ENCODE measurements at regions not wholly inside any gene's neighbourhood (a gene's known extent, or its start where the extent isn't known, plus 50 kb on each side); places are given as distances from the start of the nearest gene placed in this dataset.
"Not testable (repeated sequence)": the region's sequence is repeated elsewhere in the genome, so short reads cannot be mapped to it uniquely, and the experiment has no call there.

DNA sequence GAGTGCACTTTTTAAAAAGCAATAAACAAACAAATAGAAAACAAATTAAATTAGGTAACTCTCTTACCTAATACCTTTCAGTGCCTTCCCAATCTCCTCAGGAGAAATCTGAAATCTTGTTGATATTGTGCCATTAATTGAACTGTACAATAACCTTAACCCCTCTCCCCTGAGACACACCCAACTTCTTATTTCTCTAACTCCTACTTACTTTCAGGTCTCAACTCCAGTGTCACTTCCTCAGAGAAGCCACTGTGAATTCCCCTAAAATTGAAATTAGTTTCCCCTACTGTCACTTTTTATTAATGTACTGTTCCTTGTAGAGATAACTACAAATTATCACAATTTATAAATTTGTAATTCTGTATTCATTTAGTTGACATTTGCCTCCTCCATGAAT lies 295.3 kb upstream of the TNC start:
- no peak for FAIRE-seq

- FAIRE-seq, result no peak
Observed at GRCh38 chr9:115413766-115414382, 295.9 kb upstream of the TNC start.

DNA sequence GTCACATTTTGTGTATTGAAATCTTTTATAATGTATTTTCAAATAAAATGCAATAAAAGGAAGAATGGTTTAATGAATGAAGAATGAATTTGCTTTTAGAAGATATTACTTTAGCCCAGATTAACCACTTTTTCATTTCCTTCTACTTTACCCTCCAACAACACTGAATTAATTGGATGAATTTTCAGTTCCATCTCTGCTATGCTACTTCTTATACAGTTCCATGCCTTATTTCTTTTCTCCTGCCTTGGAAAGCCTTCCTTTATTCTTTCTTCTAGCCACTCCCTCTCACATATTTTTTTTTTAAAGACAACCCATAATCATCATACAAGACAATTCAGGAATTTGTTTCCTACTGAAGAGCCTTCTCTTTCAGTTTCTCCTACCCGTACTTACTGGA lies 296.6 kb upstream of the TNC start:
- FAIRE-seq, result no peak

DNA sequence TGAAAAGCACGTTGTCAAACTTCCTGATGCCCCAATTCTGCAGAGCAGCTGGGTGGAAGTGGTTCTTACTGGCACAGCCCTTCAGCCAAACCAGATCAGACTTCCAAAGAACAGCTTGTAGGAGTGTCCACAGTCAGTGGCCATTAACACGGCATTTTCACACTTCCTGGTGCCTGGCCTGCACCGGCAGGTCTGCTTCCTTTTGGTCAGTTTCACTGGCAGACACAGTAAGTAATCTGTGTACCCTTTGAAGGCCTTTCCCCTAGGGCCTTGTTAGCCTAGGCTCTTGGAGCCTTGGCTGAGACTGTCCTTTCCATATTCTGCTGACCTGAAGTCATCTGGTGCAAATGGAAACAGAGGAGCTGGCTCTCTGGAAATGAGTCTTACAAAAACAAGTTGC lies 297.5 kb upstream of the TNC start:
- no peak for FAIRE-seq

- FAIRE-seq, result no peak
Observed at GRCh38 chr9:115416299-115416698, 298.3 kb upstream of the TNC start.

DNA sequence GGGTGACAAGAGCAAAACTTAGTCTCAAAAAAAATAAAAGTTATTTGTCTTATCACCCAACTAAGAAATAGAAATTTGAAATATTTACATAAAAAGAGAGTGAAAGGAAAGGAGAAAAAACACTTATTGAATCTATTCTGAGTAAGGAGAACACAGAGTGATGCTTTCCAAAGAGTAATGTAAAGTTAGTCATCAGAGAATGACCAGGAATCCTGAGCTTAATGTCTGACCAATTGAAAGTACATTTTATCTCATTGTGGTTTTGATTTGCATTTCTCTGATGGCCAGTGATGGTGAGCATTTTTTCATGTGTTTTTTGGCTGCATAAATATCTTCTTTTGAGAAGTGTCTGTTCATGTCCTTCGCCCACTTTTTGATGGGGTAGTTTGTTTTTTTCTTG lies 300.2 kb upstream of the TNC start:
- not testable (repeated sequence) for FAIRE-seq

DNA sequence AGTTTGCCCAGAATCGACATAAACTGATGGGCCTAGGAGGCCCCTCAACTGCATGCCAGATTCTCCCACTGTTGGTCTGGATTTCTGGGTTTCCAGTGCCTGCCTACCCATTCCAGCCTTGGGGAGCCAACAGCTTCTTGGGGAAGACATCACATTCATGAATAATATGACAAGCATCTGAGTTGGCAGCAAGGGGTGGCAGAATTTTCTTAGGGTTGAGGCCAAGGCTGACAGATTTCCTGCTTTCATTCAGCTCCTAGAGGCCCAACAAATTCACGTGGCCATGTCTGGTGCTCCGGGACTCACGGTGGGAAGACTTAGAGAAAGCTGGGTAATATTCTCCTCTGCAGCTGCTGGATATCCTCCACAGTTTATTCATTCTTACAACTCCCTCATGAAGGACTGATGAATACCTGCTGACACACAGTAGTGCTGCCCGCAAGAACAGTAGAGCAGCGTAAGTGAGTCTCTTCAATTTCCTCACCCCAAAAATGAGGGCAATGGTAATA lies 305.0 kb upstream of the TNC start:
- FAIRE-seq, result no peak

- FAIRE-seq, result no peak
Observed at GRCh38 chr9:115423646-115424045, 305.7 kb upstream of the TNC start.

DNA sequence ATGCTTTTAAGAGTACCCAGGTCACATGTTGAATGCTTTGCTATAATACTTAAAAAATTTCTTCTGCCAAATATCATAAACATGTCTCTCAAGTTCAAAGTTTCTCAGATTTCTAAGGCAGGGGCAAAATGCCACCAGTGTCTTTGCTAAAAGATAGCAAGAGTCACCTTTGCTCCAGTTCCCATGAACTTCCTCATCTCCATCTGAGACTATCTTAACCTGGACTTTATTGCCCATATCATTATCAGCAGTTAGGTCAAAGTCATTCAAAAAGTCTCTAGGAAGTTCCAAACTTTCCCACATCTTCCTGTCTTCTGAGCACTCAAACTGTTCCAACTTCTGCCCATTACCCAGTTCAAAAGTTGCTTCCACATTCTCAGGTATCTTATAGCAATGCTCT lies 307.6 kb upstream of the TNC start:
- no peak for FAIRE-seq

GRCh38 chr9:115437418-115437817 lies 319.5 kb upstream of the TNC start:
- FAIRE-seq, result no peak

DNA sequence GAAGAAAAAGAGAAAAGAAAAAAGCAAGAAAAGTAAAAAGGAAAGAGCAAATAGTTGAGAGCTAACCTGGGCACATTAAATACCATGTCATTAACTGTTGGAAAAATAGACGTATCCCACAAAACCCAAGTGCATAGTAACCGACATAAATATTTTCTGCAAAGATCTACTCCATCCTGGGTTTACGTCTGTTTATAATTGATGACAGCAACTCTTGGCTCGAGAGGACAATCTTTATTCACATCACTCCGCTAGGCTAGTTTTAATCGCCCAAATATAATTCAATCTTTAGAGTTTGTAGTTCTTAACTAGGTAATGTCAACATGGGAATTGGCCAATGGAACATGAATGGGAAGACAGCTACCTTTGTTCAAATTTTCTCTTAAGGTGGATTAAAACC lies 321.7 kb upstream of the TNC start:
- FAIRE-seq, result no peak

GRCh38 chr9:115442054-115442453 lies 324.1 kb upstream of the TNC start:
- FAIRE-seq, result no peak

DNA sequence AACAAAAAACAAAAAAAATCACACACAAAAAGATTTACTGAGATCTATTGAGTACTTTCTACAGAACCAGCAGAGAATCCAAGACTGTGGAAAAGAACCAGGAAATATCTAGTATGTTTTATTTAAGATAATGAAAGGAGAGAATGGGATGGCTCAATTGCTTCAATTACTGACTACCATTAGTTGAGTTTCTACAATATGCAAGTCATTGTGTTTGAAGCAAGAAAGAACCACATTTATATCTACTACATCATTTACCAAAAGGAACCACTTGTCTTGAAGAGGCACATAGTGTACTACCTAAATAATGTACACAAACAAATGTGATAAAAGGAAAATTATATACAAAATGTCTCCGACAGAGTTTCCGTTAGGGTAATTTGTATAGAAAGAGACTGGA lies 325.9 kb upstream of the TNC start:
- peak; percentile 72 for FAIRE-seq

GRCh38 chr9:115444959-115445358 lies 327.0 kb upstream of the TNC start:
- FAIRE-seq, result no peak

GRCh38 chr9:115445655-115446054 lies 327.7 kb upstream of the TNC start:
- FAIRE-seq, result no peak

DNA sequence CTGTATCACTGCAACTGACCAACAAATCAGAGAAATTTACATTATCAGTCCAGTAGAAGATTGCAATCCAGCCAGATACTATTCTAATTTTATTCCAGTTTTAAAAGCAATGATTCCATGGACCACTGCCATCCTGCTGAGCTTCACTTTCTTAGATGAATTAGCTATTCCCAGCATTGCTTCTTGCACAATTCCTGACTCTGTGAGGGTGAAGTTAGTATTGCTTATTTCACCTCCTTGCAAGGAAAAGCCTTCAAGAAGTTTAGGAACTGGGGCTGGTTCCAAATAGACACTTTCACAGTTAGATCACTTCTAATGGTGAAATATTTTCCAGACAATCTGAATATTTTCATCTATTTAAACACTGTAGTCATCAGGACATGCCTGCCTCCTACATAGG lies 338.6 kb upstream of the TNC start:
- FAIRE-seq, result no peak

DNA sequence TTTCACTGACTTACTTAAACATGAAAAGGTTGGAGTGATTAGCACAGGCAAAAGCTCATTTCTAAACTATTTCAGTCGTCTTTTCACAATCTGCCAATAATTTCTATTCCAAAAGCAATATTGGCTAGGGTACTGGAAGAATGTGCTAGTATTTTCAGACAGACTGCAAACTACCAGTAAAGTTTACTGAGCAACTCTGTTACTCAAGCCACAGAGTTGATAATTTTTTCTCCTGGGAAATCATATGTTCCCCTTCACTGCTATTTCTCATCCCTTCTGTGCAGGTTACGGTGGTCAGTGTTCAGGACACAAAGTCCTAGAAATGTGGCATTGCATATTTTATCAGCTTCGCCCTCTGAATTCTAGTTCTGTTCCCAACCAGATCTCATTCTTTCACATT lies 343.3 kb upstream of the TNC start:
- no peak for FAIRE-seq

- no peak for FAIRE-seq
Observed at GRCh38 chr9:115462623-115463022, 344.7 kb upstream of the TNC start.

GRCh38 chr9:115466756-115467155 lies 348.8 kb upstream of the TNC start:
- FAIRE-seq, result no peak

DNA sequence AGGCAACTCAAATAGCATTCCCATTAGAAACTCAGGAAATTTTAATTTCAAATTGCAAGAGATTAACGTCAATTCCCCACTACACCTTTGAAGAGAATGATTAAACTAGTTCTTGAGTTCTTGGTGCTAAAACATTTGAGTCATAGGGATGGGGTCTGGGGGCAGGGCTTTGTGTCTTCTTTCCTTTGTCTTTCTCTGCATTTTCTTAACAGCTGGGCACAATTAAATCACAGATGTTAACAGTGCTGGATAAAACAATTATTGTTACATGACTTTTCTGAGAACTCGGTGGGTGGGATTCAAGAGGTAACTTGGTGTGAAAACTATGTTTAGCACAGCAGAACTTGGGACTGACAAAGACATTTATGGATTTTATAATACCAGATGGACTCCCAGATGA lies 351.9 kb upstream of the TNC start:
- no peak for FAIRE-seq

GRCh38 chr9:115473032-115473431 lies 355.1 kb upstream of the TNC start:
- FAIRE-seq, result not testable (repeated sequence)

GRCh38 chr9:115481769-115482168 lies 363.8 kb upstream of the TNC start:
- no peak for FAIRE-seq

GRCh38 chr9:115482747-115483146 lies 364.8 kb upstream of the TNC start:
- FAIRE-seq, result no peak

DNA sequence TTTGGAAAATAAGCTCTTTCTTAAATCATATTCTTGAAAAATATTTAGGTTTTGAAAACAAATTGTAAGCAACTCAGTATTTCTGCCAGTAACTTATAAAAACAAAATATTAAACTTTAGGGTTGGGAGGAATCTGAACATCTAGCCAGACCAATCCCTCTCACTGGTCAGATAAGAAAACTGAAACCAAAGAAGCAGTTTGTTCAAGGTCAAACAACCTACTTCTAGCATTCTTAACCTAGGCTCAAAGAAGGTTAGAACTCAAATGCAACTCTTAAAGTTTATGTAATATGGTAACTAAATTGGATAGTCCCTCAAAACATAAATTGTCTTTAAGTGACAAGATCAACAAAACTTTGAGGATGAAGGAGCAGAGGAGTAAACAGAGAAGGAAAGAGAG lies 374.9 kb upstream of the TNC start:
- peak; percentile 98 for FAIRE-seq

GRCh38 chr9:115494393-115494792 lies 376.4 kb upstream of the TNC start:
- FAIRE-seq, result no peak
